ENCODE measurements at regions not wholly inside any gene's neighbourhood (a gene's known extent, or its start where the extent isn't known, plus 50 kb on each side); places are given as distances from the start of the nearest gene placed in this dataset.

DNA sequence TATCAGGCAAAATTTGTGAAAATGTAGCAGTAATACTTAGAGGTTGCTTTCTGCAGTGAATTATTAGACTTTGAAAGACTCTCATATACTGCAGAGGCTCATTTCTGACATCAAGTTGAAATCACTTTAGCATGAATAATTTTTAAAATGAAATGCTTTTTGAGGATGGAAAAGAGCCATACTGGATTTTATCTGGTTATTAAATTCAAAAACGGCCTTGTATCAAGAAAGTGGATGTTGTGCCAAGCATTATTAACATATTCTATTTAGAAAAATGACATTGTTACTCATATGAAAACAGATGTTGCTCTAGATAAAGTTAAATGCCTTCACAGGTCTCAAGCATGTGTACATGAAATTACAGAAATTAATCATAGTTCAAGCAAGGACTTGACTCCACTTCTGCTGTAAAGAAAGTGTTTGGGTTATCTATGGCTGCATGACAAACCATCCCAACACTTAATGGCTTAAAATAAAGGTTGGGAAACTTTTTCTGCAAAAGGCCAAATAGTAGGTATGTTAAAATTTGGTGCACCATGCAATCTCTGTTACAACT lies 64.5 kb upstream of the ZNF280D start:
- TF ChIP-seq, protein P1, sequence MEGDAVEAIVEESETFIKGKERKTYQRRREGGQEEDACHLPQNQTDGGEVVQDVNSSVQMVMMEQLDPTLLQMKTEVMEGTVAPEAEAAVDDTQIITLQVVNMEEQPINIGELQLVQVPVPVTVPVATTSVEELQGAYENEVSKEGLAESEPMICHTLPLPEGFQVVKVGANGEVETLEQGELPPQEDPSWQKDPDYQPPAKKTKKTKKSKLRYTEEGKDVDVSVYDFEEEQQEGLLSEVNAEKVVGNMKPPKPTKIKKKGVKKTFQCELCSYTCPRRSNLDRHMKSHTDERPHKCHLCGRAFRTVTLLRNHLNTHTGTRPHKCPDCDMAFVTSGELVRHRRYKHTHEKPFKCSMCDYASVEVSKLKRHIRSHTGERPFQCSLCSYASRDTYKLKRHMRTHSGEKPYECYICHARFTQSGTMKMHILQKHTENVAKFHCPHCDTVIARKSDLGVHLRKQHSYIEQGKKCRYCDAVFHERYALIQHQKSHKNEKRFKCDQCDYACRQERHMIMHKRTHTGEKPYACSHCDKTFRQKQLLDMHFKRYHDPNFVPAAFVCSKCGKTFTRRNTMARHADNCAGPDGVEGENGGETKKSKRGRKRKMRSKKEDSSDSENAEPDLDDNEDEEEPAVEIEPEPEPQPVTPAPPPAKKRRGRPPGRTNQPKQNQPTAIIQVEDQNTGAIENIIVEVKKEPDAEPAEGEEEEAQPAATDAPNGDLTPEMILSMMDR (IDR thresholded peaks at IDR 0.05): no peak
- no peak for TF ChIP-seq POLR2A (IDR thresholded peaks at IDR 0.05)
